ENCODE measurements at regions not wholly inside any gene's neighbourhood (a gene's known extent, or its start where the extent isn't known, plus 50 kb on each side); places are given as distances from the start of the nearest gene placed in this dataset.

- TF ChIP-seq CTCF (optimal IDR thresholded peaks at IDR 0.05 in 1 of 3, IDR thresholded peaks at IDR 0.05 in 1 of 3, conservative IDR thresholded peaks at IDR 0.05 in 1 of 3; ENCODE audit: extremely low read depth in 1 of 3, insufficient read depth in 2 of 3, low read length in 3 of 3) (no peak), EZH2 (IDR thresholded peaks at IDR 0.05; ENCODE audit: low read length) (no peak)
Observed at GRCh38 chr9:7656636-7657035, 142.9 kb downstream of the DMAC1 start.

All from keratinocyte (primary cell).